ENCODE measurements at regions not wholly inside any gene's neighbourhood (a gene's known extent, or its start where the extent isn't known, plus 50 kb on each side); places are given as distances from the start of the nearest gene placed in this dataset.

GRCh38 chr11:130710497-130711012, 205.7 kb downstream of the SNX19 start:
- TF ChIP-seq POLR2A (IDR thresholded peaks at IDR 0.05; ENCODE audit: low read length): no peak
- no peak for TF ChIP-seq GATA1 (IDR thresholded peaks at IDR 0.05; ENCODE audit: low read depth, low read length)

GRCh38 chr11:130711193-130711592, 205.1 kb downstream of the SNX19 start:
- TF ChIP-seq GATA1 (IDR thresholded peaks at IDR 0.05; ENCODE audit: low read depth, low read length) (no peak), POLR2A (IDR thresholded peaks at IDR 0.05; ENCODE audit: low read length) (no peak)
- DNase-seq: no peak

More at GRCh38 chr11:130710497-130711012, 205.7 kb downstream of the SNX19 start:
- DNase-seq: no peak

GRCh38 chr11:130712480-130712879, 203.8 kb downstream of the SNX19 start:
- no peak for TF ChIP-seq POLR2A (IDR thresholded peaks at IDR 0.05; ENCODE audit: low read length)
- no peak for TF ChIP-seq GATA1 (IDR thresholded peaks at IDR 0.05; ENCODE audit: low read depth, low read length)
- no peak for DNase-seq

GRCh38 chr11:130715085-130715876, 201.0 kb downstream of the SNX19 start:
- TF ChIP-seq GATA1 (IDR thresholded peaks at IDR 0.05; ENCODE audit: low read depth, low read length) (no peak), POLR2A (IDR thresholded peaks at IDR 0.05; ENCODE audit: low read length) (no peak)
- DNase-seq: no peak

- DNase-seq: no peak
- TF ChIP-seq GATA1 (IDR thresholded peaks at IDR 0.05; ENCODE audit: low read depth, low read length): no peak
- TF ChIP-seq POLR2A (IDR thresholded peaks at IDR 0.05; ENCODE audit: low read length): no peak
Measured at GRCh38 chr11:130715877-130716220, 200.4 kb downstream of the SNX19 start.

- DNase-seq: no peak
Measured at GRCh38 chr11:130718120-130718519, 198.2 kb downstream of the SNX19 start.

GRCh38 chr11:130719220-130719915, 196.9 kb downstream of the SNX19 start:
- DNase-seq: no peak
- no peak for TF ChIP-seq POLR2A (IDR thresholded peaks at IDR 0.05; ENCODE audit: low read length)
- TF ChIP-seq GATA1 (IDR thresholded peaks at IDR 0.05; ENCODE audit: low read depth, low read length): no peak

More at GRCh38 chr11:130718120-130718519, 198.2 kb downstream of the SNX19 start:
- no peak for TF ChIP-seq POLR2A (IDR thresholded peaks at IDR 0.05; ENCODE audit: low read length)
- no peak for TF ChIP-seq GATA1 (IDR thresholded peaks at IDR 0.05; ENCODE audit: low read depth, low read length)

- no peak for DNase-seq
- no peak for TF ChIP-seq GATA1 (IDR thresholded peaks at IDR 0.05; ENCODE audit: low read depth, low read length)
- TF ChIP-seq POLR2A (IDR thresholded peaks at IDR 0.05; ENCODE audit: low read length): no peak
Measured at GRCh38 chr11:130720232-130721022, 195.9 kb downstream of the SNX19 start.

- no peak for DNase-seq
- TF ChIP-seq GATA1 (IDR thresholded peaks at IDR 0.05; ENCODE audit: low read depth, low read length): no peak
Measured at GRCh38 chr11:130721023-130721681, 195.1 kb downstream of the SNX19 start.

- no peak for DNase-seq
- TF ChIP-seq GATA1 (IDR thresholded peaks at IDR 0.05; ENCODE audit: low read depth, low read length) (no peak), POLR2A (IDR thresholded peaks at IDR 0.05; ENCODE audit: low read length) (no peak)
Measured at GRCh38 chr11:130721736-130722135, 194.5 kb downstream of the SNX19 start.

- no peak for DNase-seq
- TF ChIP-seq GATA1 (IDR thresholded peaks at IDR 0.05; ENCODE audit: low read depth, low read length) (no peak), POLR2A (IDR thresholded peaks at IDR 0.05; ENCODE audit: low read length) (no peak)
Measured at GRCh38 chr11:130722401-130722800, 193.9 kb downstream of the SNX19 start.

GRCh38 chr11:130725421-130726233, 190.7 kb downstream of the SNX19 start:
- TF ChIP-seq POLR2A (IDR thresholded peaks at IDR 0.05; ENCODE audit: low read length) (no peak), GATA1 (IDR thresholded peaks at IDR 0.05; ENCODE audit: low read depth, low read length) (no peak)
- DNase-seq: no peak
